Heart left ventricle (tissue), 16 donors: ENCODE measurements at regions not wholly inside any gene's neighbourhood (a gene's known extent, or its start where the extent isn't known, plus 50 kb on each side); places are given as distances from the start of the nearest gene placed in this dataset.

Experiments
- ATAC-seq, 4 donors: fragments of 200-7000 bp; cut with Tn5 transposase; one replicate each; pipeline ENCODE4 v1.9.1; 2020 to 2022; ENCODE audit warnings: moderate library complexity in 4 of 4, mild to moderate bottlenecking in 3 of 4, moderate number of reproducible peaks in 1 of 4
- DNase-seq, 5 donors: peaks; one replicate each; pipeline ENCODE4 v3.0.0-alpha.2; 2020
- H3K27ac ChIP-seq, 12 donors: fragments of 200-600 bp; sonication (generic) in 4 of 12; one replicate each; pipeline versions ENCODE4 v1.5.0 to v1.8.0; 2016 to 2022; ENCODE audit warnings: mild to moderate bottlenecking in 2 of 12
- H3K27me3 ChIP-seq, 9 donors: fragments of 200-600 bp; sonication (generic) in 2 of 9; one replicate each; pipeline versions ENCODE4 v1.5.1 to v1.8.0; 2016 to 2022; ENCODE audit warnings: mild to moderate bottlenecking in 3 of 9
- H3K36me3 ChIP-seq, 9 donors: fragments of 200-600 bp; sonication (generic) in 2 of 9; one replicate each; pipeline versions ENCODE4 v1.5.0 to v1.8.0; 2018 to 2022; ENCODE audit warnings: mild to moderate bottlenecking in 2 of 9
- H3K4me1 ChIP-seq, 12 donors: fragments of 200-600 bp; sonication (generic) in 4 of 12; one replicate each; pipeline versions ENCODE4 v1.5.0 to v1.8.0; 2016 to 2022; ENCODE audit warnings: mild to moderate bottlenecking in 3 of 12
- H3K4me3 ChIP-seq, 12 donors: fragments of 200-600 bp; sonication (generic) in 4 of 12; one replicate each; pipeline versions ENCODE4 v1.5.0 to v1.8.0; 2017 to 2022; ENCODE audit warnings: mild to moderate bottlenecking in 9 of 12, moderate library complexity in 4 of 12
- H3K9me3 ChIP-seq, 12 donors: fragments of 200-600 bp; sonication (generic) in 4 of 12; one replicate each; pipeline versions ENCODE4 v1.5.0 to v1.8.0; 2016 to 2022; ENCODE audit warnings: mild to moderate bottlenecking in 1 of 12
- POLR2A ChIP-seq, 2 donors: fragments of 450-650 bp; IDR thresholded peaks; one replicate each; pipeline ENCODE4 v1.6.1; 2017; ENCODE audit warnings: antibody characterized with exemption in 2 of 2, mild to moderate bottlenecking in 2 of 2, moderate library complexity in 2 of 2
- WGBS, 4 donors: extraction: QIAGEN DNeasy Blood & Tissue Kit in 2 of 4; methylation state at CpG; one replicate each; pipeline versions ENCODE4 v1.1.5 to v1.1.7; 2013 to 2018; 5-methylcytosine and 5-hydroxymethylcytosine counted together
- intact Hi-C, 10 donors: fragments of 100-400 bp; cut with DNase I; formaldehyde crosslinking; loops; one replicate each; pipeline versions ENCODE4 v1.11.1 to v1.14.2; 2022
- TF ChIP-seq, protein P1 (sequence below), 12 donors: fragments of 200-600 bp; sonication (generic) in 4 of 12; IDR thresholded peaks; one replicate each; pipeline versions ENCODE4 v1.5.0 to v1.8.0; 2018 to 2022; ENCODE audit warnings: antibody characterized with exemption in 12 of 12, mild to moderate bottlenecking in 5 of 12
- donor health status: ischemic (EF 13 %, LVEDD 7.1; RV severe dilation, severe dysfunction).
- donor health status: healthy with polysubstance abuse.
- donor health status: DM: no; HTN: yes; CAD: no.
- donor health status: DM: no; HTN: no; CAD: no.
- donor health status: ischemic (EF 25% LVEDD 6.9; RV normal size, moderate dysfunction).
- donor health status: ischemic (EF 25% LVEDD 5.7; RV mildly dilated, moderate dysfunction).
- donor health status: healthy.
- donor health status: DM: yes; HTN: yes; CAD: no.
- donor health status: ischemic (EF 35%, LVEDD 5.7; RV mildly dilated, moderate dysfunction).
- donor health status: nonischemic (EF 11% LVEDD 7.7; RV severe dilation, severe dysfunction).
- donor health status: DM: yes; HTN: yes; CAD: no.
- donor health status: PGD.
- donor health status: ischemic (EF 29% LVEDD 5.4; RV normal size, mild dysfunction).
- donor health status: nonischemic (EF 23%, LVEDD 6.1; RV moderate dilation, normal function).

- intact Hi-C loops, result no loop called here
Observed at GRCh38 chr4:54417476-54417875, 188.4 kb downstream of the PDGFRA start.

GRCh38 chr4:54418468-54418867 lies 189.4 kb downstream of the PDGFRA start:
- DNase-seq, result no peak
- 93 to 94% (median 94%) methylated on average over 5 of the region's 5 CpGs for WGBS, 4 donors
- H3K4me3 ChIP-seq, result no peak overlapping the region
- H3K27ac ChIP-seq, result no peak overlapping the region
- no peak for ATAC-seq
- no peaks in the 10 kb centered on the region for H3K4me1 ChIP-seq
- no peak for TF ChIP-seq POLR2A (IDR thresholded peaks at IDR 0.05)
- H3K36me3 ChIP-seq, result no peaks in the 10 kb centered on the region
- peaks cover 0 to 30% (median 5%) of the 10 kb centered on the region in 12 donors for H3K9me3 ChIP-seq
- H3K27me3 ChIP-seq, result peaks cover 0 to 2% (median 0%) of the 10 kb centered on the region in 9 donors
- intact Hi-C loops, result no loop called here

More at GRCh38 chr4:54417476-54417875, 188.4 kb downstream of the PDGFRA start:
- no peak for DNase-seq
- no peaks in the 10 kb centered on the region for H3K4me1 ChIP-seq
- H3K36me3 ChIP-seq, result no peaks in the 10 kb centered on the region
- H3K27me3 ChIP-seq, result peaks cover 0 to 2% (median 0%) of the 10 kb centered on the region in 9 donors
- ATAC-seq, result no peak
- no peak overlapping the region for H3K27ac ChIP-seq
- peaks cover 0 to 35% (median 5%) of the 10 kb centered on the region in 12 donors for H3K9me3 ChIP-seq
- WGBS, 4 donors, result 74 to 86% (median 78%) methylated on average over 2 of the region's 2 CpGs
- no peak overlapping the region for H3K4me3 ChIP-seq
- no peak for TF ChIP-seq POLR2A (IDR thresholded peaks at IDR 0.05)
- TF ChIP-seq, protein P1, sequence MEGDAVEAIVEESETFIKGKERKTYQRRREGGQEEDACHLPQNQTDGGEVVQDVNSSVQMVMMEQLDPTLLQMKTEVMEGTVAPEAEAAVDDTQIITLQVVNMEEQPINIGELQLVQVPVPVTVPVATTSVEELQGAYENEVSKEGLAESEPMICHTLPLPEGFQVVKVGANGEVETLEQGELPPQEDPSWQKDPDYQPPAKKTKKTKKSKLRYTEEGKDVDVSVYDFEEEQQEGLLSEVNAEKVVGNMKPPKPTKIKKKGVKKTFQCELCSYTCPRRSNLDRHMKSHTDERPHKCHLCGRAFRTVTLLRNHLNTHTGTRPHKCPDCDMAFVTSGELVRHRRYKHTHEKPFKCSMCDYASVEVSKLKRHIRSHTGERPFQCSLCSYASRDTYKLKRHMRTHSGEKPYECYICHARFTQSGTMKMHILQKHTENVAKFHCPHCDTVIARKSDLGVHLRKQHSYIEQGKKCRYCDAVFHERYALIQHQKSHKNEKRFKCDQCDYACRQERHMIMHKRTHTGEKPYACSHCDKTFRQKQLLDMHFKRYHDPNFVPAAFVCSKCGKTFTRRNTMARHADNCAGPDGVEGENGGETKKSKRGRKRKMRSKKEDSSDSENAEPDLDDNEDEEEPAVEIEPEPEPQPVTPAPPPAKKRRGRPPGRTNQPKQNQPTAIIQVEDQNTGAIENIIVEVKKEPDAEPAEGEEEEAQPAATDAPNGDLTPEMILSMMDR (IDR thresholded peaks at IDR 0.05), result no peak

DNA sequence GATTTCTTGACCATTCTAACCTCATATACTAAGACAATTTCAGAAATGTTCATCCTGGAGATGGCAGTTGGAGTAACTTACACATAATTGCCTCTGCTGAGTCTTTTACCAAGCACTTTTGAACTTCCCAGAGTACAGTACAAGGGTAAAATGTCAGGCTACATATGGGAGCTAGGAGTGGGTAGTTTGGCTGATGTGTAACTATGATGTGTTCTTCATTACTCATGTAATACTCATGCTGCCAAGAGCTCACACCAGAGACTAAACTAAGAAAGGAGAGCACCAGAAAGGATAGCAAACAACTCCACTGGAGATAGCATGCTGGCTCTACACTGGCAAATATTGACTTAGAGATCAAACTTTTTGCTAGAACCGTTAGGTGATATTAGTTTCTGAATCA lies 194.0 kb downstream of the PDGFRA start:
- Histone ChIP-seq H3K9me3 (peaks cover 0 to 9% (median 2%) of the 10 kb centered on the region in 12 donors), H3K36me3 (no peaks in the 10 kb centered on the region), H3K27me3 (peaks cover 0 to 8% (median 0%) of the 10 kb centered on the region in 9 donors), H3K4me3 (no peak overlapping the region), H3K4me1 (no peaks in the 10 kb centered on the region), H3K27ac (no peak overlapping the region)
- TF ChIP-seq POLR2A (IDR thresholded peaks at IDR 0.05), result no peak
- TF ChIP-seq, protein P1 (IDR thresholded peaks at IDR 0.05), result no peak
- ATAC-seq, result no peak
- intact Hi-C loops, result no loop called here
- 79 to 90% (median 88%) methylated on average over 1 of the region's 1 CpG for WGBS, 4 donors
- DNase-seq, result no peak

GRCh38 chr4:54427826-54428225 lies 198.7 kb downstream of the PDGFRA start:
- H3K27me3 ChIP-seq, result peaks cover 0 to 8% (median 0%) of the 10 kb centered on the region in 9 donors
- no peak for TF ChIP-seq POLR2A (IDR thresholded peaks at IDR 0.05)
- TF ChIP-seq, protein P1 (IDR thresholded peaks at IDR 0.05), result no peak
- no peak overlapping the region for H3K4me3 ChIP-seq
- no peaks in the 10 kb centered on the region for H3K4me1 ChIP-seq
- DNase-seq (no peak), ATAC-seq (no peak)
- H3K27ac ChIP-seq, result no peak overlapping the region
- 65 to 73% (median 68%) methylated on average over 2 of the region's 2 CpGs for WGBS, 4 donors
- H3K9me3 ChIP-seq, result no peaks in the 10 kb centered on the region
- H3K36me3 ChIP-seq, result no peaks in the 10 kb centered on the region
- intact Hi-C loops, result no loop called here

DNA sequence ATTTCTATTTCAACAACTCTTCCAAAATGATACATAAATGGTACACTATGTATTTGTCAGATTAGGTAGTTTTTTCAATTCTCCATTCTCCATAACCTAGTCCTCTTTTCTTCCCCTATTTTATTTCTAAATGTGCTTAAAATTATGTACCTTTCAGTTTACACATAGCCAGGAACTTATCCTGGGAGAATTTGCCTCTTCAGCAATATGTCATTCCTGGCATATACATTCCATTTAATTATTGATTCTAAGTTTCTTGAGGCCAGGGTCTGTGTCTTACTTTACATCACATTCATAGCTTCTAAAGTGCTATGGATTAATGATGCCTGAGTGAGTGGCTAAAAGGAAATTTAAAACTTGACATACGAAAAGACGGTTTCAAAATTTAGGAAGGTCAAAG lies 199.8 kb downstream of the PDGFRA start:
- ATAC-seq (no peak), DNase-seq (no peak)
- TF ChIP-seq, protein P1 (IDR thresholded peaks at IDR 0.05), result no peak
- TF ChIP-seq POLR2A (IDR thresholded peaks at IDR 0.05), result no peak
- intact Hi-C loops, result no loop called here
- H3K9me3 ChIP-seq, result no peaks in the 10 kb centered on the region
- no peak overlapping the region for H3K4me3 ChIP-seq
- H3K36me3 ChIP-seq, result no peaks in the 10 kb centered on the region
- H3K27ac ChIP-seq, result no peak overlapping the region
- H3K27me3 ChIP-seq, result peaks cover 0 to 8% (median 0%) of the 10 kb centered on the region in 9 donors
- no peaks in the 10 kb centered on the region for H3K4me1 ChIP-seq
- 38 to 92% (median 89%) methylated on average over 2 of the region's 2 CpGs for WGBS, 4 donors
